Endothelial cell of hepatic sinusoid (primary cell): ENCODE measurements at regions not wholly inside any gene's neighbourhood (a gene's known extent, or its start where the extent isn't known, plus 50 kb on each side); places are given as distances from the start of the nearest gene placed in this dataset.
"Not testable (repeated sequence)": the region's sequence is repeated elsewhere in the genome, so short reads cannot be mapped to it uniquely, and the experiment has no call there.

ENCODE experiments used
- in situ Hi-C: cut with HindIII; loops from 2 replicates; pipeline ENCODE4 v1.10.0; 2017; ENCODE audit warnings: low sequenced_read_pairs

GRCh38 chr5:86332851-86333250 is 284.9 kb upstream of the COX7C start:
- in situ Hi-C loops: no loop called here

GRCh38 chr5:86337667-86338460 is 279.9 kb upstream of the COX7C start:
- in situ Hi-C loops: no loop called here

GRCh38 chr5:86354664-86355063 is 263.1 kb upstream of the COX7C start:
- in situ Hi-C loops: no loop called here

GRCh38 chr5:86360801-86361200 is 256.9 kb upstream of the COX7C start:
- in situ Hi-C loops: no loop called here

GRCh38 chr5:86371061-86371460 is 246.7 kb upstream of the COX7C start:
- in situ Hi-C loops: no loop called here

- in situ Hi-C loops: no loop called here
Measured at GRCh38 chr5:86374611-86375010, 243.1 kb upstream of the COX7C start.

- in situ Hi-C loops: no loop called here
Measured at GRCh38 chr5:86376214-86376613, 241.5 kb upstream of the COX7C start.

- in situ Hi-C loops: no loop called here
Measured at GRCh38 chr5:86403190-86403589, 214.6 kb upstream of the COX7C start.

GRCh38 chr5:86404256-86404655 is 213.5 kb upstream of the COX7C start:
- in situ Hi-C loops: no loop called here

- in situ Hi-C loops: no loop called here
Measured at GRCh38 chr5:86407711-86408110, 210.0 kb upstream of the COX7C start.

- in situ Hi-C loops: no loop called here
Measured at GRCh38 chr5:86411596-86411995, 206.1 kb upstream of the COX7C start.

- in situ Hi-C loops: no loop called here
Measured at GRCh38 chr5:86427158-86427557, 190.6 kb upstream of the COX7C start.

- in situ Hi-C loops: no loop called here
Measured at GRCh38 chr5:86439593-86440110, 178.1 kb upstream of the COX7C start.

GRCh38 chr5:86442036-86442745 is 175.6 kb upstream of the COX7C start:
- in situ Hi-C loops: no loop called here

GRCh38 chr5:86447362-86447761 is 170.4 kb upstream of the COX7C start:
- in situ Hi-C loops: no loop called here

- in situ Hi-C loops: no loop called here
Measured at GRCh38 chr5:86452251-86452650, 165.5 kb upstream of the COX7C start.

- in situ Hi-C loops: no loop called here
Measured at GRCh38 chr5:86460519-86460918, 157.2 kb upstream of the COX7C start.

- in situ Hi-C loops: no loop called here
Measured at GRCh38 chr5:86461169-86461956, 156.4 kb upstream of the COX7C start.

GRCh38 chr5:86463339-86463738 is 154.4 kb upstream of the COX7C start:
- in situ Hi-C loops: no loop called here

- in situ Hi-C loops: no loop called here
Measured at GRCh38 chr5:86465052-86465838, 152.5 kb upstream of the COX7C start.

- in situ Hi-C loops: not testable (repeated sequence)
Measured at GRCh38 chr5:86466721-86467120, 151.0 kb upstream of the COX7C start.
